SK-N-SH (cell line): ENCODE measurements at regions not wholly inside any gene's neighbourhood (a gene's known extent, or its start where the extent isn't known, plus 50 kb on each side); places are given as distances from the start of the nearest gene placed in this dataset.

Source experiments
- CHD2 ChIP-seq: fragments of 150-350 bp; IDR thresholded peaks from 2 replicates; pipeline ENCODE4 v1.6.1; 2018; ENCODE audit warnings: low read length; ENCODE audit not compliant: partially characterized antibody
- ELF1 ChIP-seq: IDR thresholded peaks from 2 replicates; pipeline ENCODE4 v1.4.0; 2012
- EP300 ChIP-seq, 2 experiments: IDR thresholded peaks; 2 replicates each; pipeline versions ENCODE4 v1.4.0 to v1.6.1; 2012; ENCODE audit warnings: borderline replicate concordance in 1 of 2, low read depth in 1 of 2, low read length in 1 of 2
- EZH2phosphoT487 ChIP-seq: fragments of 200-600 bp; sonication (generic); IDR thresholded peaks from 2 replicates; pipeline ENCODE4 v1.6.1; 2017; ENCODE audit warnings: low read depth, mixed run types, mild to moderate bottlenecking, antibody characterized with exemption, moderate library complexity, borderline replicate concordance
- FOSL2 ChIP-seq: IDR thresholded peaks from 2 replicates; pipeline ENCODE4 v1.4.0; 2012; ENCODE audit warnings: low read depth, mild to moderate bottlenecking, moderate library complexity, borderline replicate concordance
- FOXJ3 ChIP-seq: sonication (generic); formaldehyde crosslinking; IDR thresholded peaks from 2 replicates; pipeline ENCODE4 v1.5.1; 2020; ENCODE audit warnings: mild to moderate bottlenecking, missing genetic modification reagents
- FOXM1 ChIP-seq: IDR thresholded peaks from 2 replicates; pipeline ENCODE4 v1.4.0; 2012; ENCODE audit warnings: low read depth, mild to moderate bottlenecking
- GABPA ChIP-seq: IDR thresholded peaks from 2 replicates; pipeline ENCODE4 v1.4.0; 2012; ENCODE audit warnings: low read depth, mild to moderate bottlenecking
- RAD21 ChIP-seq: IDR thresholded peaks from 2 replicates; pipeline ENCODE4 v1.6.1; 2012; ENCODE audit warnings: mild to moderate bottlenecking, low read length
- YY1 ChIP-seq: IDR thresholded peaks from 2 replicates; pipeline ENCODE4 v1.4.0; 2012; ENCODE audit warnings: low read depth, mild to moderate bottlenecking
- TF ChIP-seq, protein P1 (sequence below): IDR thresholded peaks from 2 replicates; pipeline ENCODE4 v1.6.1; 2012; ENCODE audit warnings: mild to moderate bottlenecking, low read depth, low read length, moderate library complexity
- TF ChIP-seq, protein P2 (sequence below): IDR thresholded peaks from 2 replicates; pipeline ENCODE4 v1.4.0; 2012; ENCODE audit warnings: low read depth, borderline replicate concordance
- TF ChIP-seq, protein P3 (sequence below): IDR thresholded peaks from 2 replicates; pipeline ENCODE4 v1.4.0; 2012; ENCODE audit warnings: low read depth
- TF ChIP-seq, protein P4 (sequence below): fragments of 200-600 bp; sonication (generic); IDR thresholded peaks from 2 replicates; pipeline ENCODE4 v1.6.1; 2017; ENCODE audit warnings: antibody characterized with exemption, mild to moderate bottlenecking, moderate library complexity

DNA sequence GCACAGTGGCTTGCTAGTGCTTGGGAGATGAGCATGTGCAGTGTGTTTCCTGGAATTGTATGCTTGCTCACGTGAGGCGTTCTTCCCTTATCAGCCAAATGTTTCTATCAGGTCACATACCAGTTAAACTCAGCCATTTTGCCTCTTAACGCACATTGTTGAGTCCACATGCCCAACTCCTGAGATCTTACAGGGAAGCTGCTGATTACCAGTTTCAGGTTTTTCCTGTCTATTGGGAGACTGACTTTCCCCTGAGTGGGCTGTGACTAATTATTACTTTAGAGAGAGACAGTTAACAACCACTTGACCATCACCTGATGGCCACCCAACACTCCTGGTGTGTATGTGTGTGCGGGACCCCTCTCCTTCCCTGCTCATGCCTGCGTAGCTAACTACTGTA lies 161.3 kb upstream of the PTGFR start:
- TF ChIP-seq, protein P1, sequence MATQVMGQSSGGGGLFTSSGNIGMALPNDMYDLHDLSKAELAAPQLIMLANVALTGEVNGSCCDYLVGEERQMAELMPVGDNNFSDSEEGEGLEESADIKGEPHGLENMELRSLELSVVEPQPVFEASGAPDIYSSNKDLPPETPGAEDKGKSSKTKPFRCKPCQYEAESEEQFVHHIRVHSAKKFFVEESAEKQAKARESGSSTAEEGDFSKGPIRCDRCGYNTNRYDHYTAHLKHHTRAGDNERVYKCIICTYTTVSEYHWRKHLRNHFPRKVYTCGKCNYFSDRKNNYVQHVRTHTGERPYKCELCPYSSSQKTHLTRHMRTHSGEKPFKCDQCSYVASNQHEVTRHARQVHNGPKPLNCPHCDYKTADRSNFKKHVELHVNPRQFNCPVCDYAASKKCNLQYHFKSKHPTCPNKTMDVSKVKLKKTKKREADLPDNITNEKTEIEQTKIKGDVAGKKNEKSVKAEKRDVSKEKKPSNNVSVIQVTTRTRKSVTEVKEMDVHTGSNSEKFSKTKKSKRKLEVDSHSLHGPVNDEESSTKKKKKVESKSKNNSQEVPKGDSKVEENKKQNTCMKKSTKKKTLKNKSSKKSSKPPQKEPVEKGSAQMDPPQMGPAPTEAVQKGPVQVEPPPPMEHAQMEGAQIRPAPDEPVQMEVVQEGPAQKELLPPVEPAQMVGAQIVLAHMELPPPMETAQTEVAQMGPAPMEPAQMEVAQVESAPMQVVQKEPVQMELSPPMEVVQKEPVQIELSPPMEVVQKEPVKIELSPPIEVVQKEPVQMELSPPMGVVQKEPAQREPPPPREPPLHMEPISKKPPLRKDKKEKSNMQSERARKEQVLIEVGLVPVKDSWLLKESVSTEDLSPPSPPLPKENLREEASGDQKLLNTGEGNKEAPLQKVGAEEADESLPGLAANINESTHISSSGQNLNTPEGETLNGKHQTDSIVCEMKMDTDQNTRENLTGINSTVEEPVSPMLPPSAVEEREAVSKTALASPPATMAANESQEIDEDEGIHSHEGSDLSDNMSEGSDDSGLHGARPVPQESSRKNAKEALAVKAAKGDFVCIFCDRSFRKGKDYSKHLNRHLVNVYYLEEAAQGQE = no peak
- TF ChIP-seq EZH2phosphoT487 = no peak
- TF ChIP-seq, protein P2, sequence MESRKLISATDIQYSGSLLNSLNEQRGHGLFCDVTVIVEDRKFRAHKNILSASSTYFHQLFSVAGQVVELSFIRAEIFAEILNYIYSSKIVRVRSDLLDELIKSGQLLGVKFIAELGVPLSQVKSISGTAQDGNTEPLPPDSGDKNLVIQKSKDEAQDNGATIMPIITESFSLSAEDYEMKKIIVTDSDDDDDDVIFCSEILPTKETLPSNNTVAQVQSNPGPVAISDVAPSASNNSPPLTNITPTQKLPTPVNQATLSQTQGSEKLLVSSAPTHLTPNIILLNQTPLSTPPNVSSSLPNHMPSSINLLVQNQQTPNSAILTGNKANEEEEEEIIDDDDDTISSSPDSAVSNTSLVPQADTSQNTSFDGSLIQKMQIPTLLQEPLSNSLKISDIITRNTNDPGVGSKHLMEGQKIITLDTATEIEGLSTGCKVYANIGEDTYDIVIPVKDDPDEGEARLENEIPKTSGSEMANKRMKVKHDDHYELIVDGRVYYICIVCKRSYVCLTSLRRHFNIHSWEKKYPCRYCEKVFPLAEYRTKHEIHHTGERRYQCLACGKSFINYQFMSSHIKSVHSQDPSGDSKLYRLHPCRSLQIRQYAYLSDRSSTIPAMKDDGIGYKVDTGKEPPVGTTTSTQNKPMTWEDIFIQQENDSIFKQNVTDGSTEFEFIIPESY = no peak
- no peak for TF ChIP-seq YY1
- no peak for TF ChIP-seq CHD2
- TF ChIP-seq RAD21 = no peak
- TF ChIP-seq, protein P3, sequence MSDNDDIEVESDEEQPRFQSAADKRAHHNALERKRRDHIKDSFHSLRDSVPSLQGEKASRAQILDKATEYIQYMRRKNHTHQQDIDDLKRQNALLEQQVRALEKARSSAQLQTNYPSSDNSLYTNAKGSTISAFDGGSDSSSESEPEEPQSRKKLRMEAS = no peak
- TF ChIP-seq, protein P4, sequence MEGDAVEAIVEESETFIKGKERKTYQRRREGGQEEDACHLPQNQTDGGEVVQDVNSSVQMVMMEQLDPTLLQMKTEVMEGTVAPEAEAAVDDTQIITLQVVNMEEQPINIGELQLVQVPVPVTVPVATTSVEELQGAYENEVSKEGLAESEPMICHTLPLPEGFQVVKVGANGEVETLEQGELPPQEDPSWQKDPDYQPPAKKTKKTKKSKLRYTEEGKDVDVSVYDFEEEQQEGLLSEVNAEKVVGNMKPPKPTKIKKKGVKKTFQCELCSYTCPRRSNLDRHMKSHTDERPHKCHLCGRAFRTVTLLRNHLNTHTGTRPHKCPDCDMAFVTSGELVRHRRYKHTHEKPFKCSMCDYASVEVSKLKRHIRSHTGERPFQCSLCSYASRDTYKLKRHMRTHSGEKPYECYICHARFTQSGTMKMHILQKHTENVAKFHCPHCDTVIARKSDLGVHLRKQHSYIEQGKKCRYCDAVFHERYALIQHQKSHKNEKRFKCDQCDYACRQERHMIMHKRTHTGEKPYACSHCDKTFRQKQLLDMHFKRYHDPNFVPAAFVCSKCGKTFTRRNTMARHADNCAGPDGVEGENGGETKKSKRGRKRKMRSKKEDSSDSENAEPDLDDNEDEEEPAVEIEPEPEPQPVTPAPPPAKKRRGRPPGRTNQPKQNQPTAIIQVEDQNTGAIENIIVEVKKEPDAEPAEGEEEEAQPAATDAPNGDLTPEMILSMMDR = no peak
- no peak for TF ChIP-seq EP300 (IDR thresholded peaks at IDR 0.05; ENCODE audit: borderline replicate concordance in 1 of 2, low read depth in 1 of 2, low read length in 1 of 2)
- no peak for TF ChIP-seq FOXM1
- no peak for TF ChIP-seq FOSL2
- no peak for TF ChIP-seq FOXJ3 (CRISPR knock-in tag)
- no peak for TF ChIP-seq GABPA
- no peak for TF ChIP-seq ELF1
